A549 (cell line): ENCODE measurements at regions not wholly inside any gene's neighbourhood (a gene's known extent, or its start where the extent isn't known, plus 50 kb on each side); places are given as distances from the start of the nearest gene placed in this dataset.

Experiments
- ATAC-seq, 2 experiments: fragments of 200-7000 bp in 1 of 2; fragments of >200 bp in 1 of 2; cut with Nextera tagmentation in 1 of 2; cut with Tn5 transposase in 1 of 2; 3 replicates each; pipeline versions ENCODE4 v1.8.0 to v1.9.1; 2018 to 2020; ENCODE audit warnings: mild to moderate bottlenecking in 1 of 2, moderate library complexity in 1 of 2
- CTCF ChIA-PET: fragments of 300-600 bp; sonication (Branson Sonifier 250); formaldehyde crosslinking; extraction: SDS; loops from one replicate; lab custom pipeline; 2021; ENCODE audit warnings: antibody characterized with exemption, inconsistent platforms; lab: Yijun Ruan, JAX
- POLR2A ChIA-PET: fragments of 350-600 bp; formaldehyde crosslinking; extraction: SDS; loops from one replicate; lab custom pipeline; 2021; ENCODE audit warnings: antibody characterized with exemption, inconsistent platforms; lab: Yijun Ruan, JAX
- DNase-seq, 2 experiments: peaks; one replicate each; pipeline versions ENCODE4 v3.0.0 to v3.0.0-alpha.2; 2011 to 2016; ENCODE audit warnings: low read depth in 1 of 2, low spot score in 1 of 2
- FAIRE-seq: peaks from 2 replicates; lab custom pipeline; 2011; peaks lifted over from hg19 to GRCh38; lab: Jason Lieb, UNC
- H3K27ac ChIP-seq, 2 experiments: fragments of >200 bp; sonication (Bioruptor Twin); formaldehyde crosslinking; 3 replicates each; pipeline ENCODE4 v1.5.1; 2016 to 2017
- H3K4me1 ChIP-seq: fragments of >200 bp; sonication (Bioruptor Twin); formaldehyde crosslinking; 3 replicates; pipeline ENCODE4 v1.6.1; 2016
- H3K4me2 ChIP-seq: fragments of >200 bp; sonication (Bioruptor Twin); formaldehyde crosslinking; 3 replicates; pipeline ENCODE4 v1.6.1; 2016
- H3K4me3 ChIP-seq: fragments of >200 bp; sonication (Bioruptor Twin); formaldehyde crosslinking; 3 replicates; pipeline ENCODE4 v1.5.1; 2016
- H3K9me3 ChIP-seq: fragments of >200 bp; sonication (Bioruptor Twin); formaldehyde crosslinking; 3 replicates; pipeline ENCODE4 v1.6.1; 2016
- BHLHE40 ChIP-seq: IDR thresholded peaks from 2 replicates; pipeline ENCODE4 v1.6.1; 2012; ENCODE audit warnings: low read depth, low read length, inconsistent platforms
- CBX8 ChIP-seq: fragments of 200-600 bp; sonication (generic); IDR thresholded peaks from 2 replicates; pipeline ENCODE4 v1.6.1; 2016
- CHD4 ChIP-seq: fragments of 200-600 bp; sonication (generic); IDR thresholded peaks from 2 replicates; pipeline ENCODE4 v1.6.1; 2016; ENCODE audit warnings: antibody characterized with exemption, mild to moderate bottlenecking, borderline replicate concordance
- EHF ChIP-seq: fragments of 250-450 bp; sonication (Bioruptor Pico); IDR thresholded peaks from 2 replicates; pipeline ENCODE4 v1.5.0; 2020; ENCODE audit warnings: mild to moderate bottlenecking
- EHMT2 ChIP-seq: fragments of 200-600 bp; sonication (generic); IDR thresholded peaks from 2 replicates; pipeline ENCODE4 v1.6.1; 2016; ENCODE audit warnings: antibody characterized with exemption, low read depth, mild to moderate bottlenecking, moderate library complexity
- ESRRA ChIP-seq: fragments of 150-350 bp; IDR thresholded peaks from 2 replicates; pipeline ENCODE4 v1.6.1; 2014; ENCODE audit warnings: mild to moderate bottlenecking, low read length, borderline replicate concordance
- FOSB ChIP-seq: fragments of 250-450 bp; sonication (Bioruptor Pico); IDR thresholded peaks from 2 replicates; pipeline ENCODE4 v1.5.0; 2020; ENCODE audit warnings: mild to moderate bottlenecking, moderate library complexity
- FOSL2 ChIP-seq, 2 experiments: fragments of 450-650 bp in 1 of 2; fragments of >200 bp in 1 of 2; sonication (Bioruptor Twin) in 1 of 2; formaldehyde crosslinking; IDR thresholded peaks; 2 replicates each; pipeline versions ENCODE4 v1.5.0 to v1.6.1; 2016 to 2020; ENCODE audit warnings: mild to moderate bottlenecking in 1 of 2, moderate library complexity in 1 of 2
- FOXS1 ChIP-seq: fragments of 250-450 bp; sonication (Bioruptor Pico); IDR thresholded peaks from 2 replicates; pipeline ENCODE4 v1.5.0; 2020; ENCODE audit warnings: mild to moderate bottlenecking, moderate library complexity
- GATA3 ChIP-seq: IDR thresholded peaks from 2 replicates; pipeline ENCODE4 v1.6.1; 2012; ENCODE audit warnings: borderline replicate concordance
- HDAC2 ChIP-seq: fragments of 200-600 bp; sonication (generic); IDR thresholded peaks from 2 replicates; pipeline ENCODE4 v1.6.1; 2016
- HOXA7 ChIP-seq: fragments of 250-450 bp; sonication (Bioruptor Pico); IDR thresholded peaks from 2 replicates; pipeline ENCODE4 v1.5.0; 2020; ENCODE audit warnings: mild to moderate bottlenecking, moderate library complexity
- JUN ChIP-seq, 2 experiments: fragments of >200 bp; sonication (Bioruptor Twin); formaldehyde crosslinking; IDR thresholded peaks; 2 replicates in 1 of 2; 3 replicates in 1 of 2; pipeline ENCODE4 v1.6.1; 2016 to 2017
- KDM1A ChIP-seq: fragments of 200-600 bp; sonication (generic); IDR thresholded peaks from 2 replicates; pipeline ENCODE4 v1.6.1; 2016; ENCODE audit warnings: low read depth, mild to moderate bottlenecking
- MAFK ChIP-seq: fragments of 450-650 bp; IDR thresholded peaks from 2 replicates; pipeline ENCODE4 v1.6.1; 2014; ENCODE audit not compliant: partially characterized antibody
- POLR2A ChIP-seq: IDR thresholded peaks from 2 replicates; pipeline ENCODE4 v1.6.1; 2012; ENCODE audit warnings: mild to moderate bottlenecking, low read length
- RAD21 ChIP-seq, 2 experiments: fragments of >200 bp in 1 of 2; sonication (Bioruptor Twin) in 1 of 2; formaldehyde crosslinking in 1 of 2; IDR thresholded peaks in 1 of 2; conservative IDR thresholded peaks in 1 of 2; 2 replicates in 1 of 2; 3 replicates in 1 of 2; pipeline ENCODE4 v1.6.1; 2012 to 2018; ENCODE audit warnings: inconsistent platforms in 1 of 2
- RCOR1 ChIP-seq: fragments of 150-350 bp; IDR thresholded peaks from 2 replicates; pipeline ENCODE4 v1.6.1; 2014; ENCODE audit warnings: antibody characterized with exemption, low read length, low read depth
- RNF2 ChIP-seq: fragments of 200-600 bp; sonication (generic); IDR thresholded peaks from 2 replicates; pipeline ENCODE4 v1.6.1; 2016; ENCODE audit warnings: low read depth, mild to moderate bottlenecking, antibody characterized with exemption, moderate library complexity, borderline replicate concordance
- SREBF2 ChIP-seq: fragments of 450-650 bp; IDR thresholded peaks from 2 replicates; pipeline ENCODE4 v1.6.1; 2014; ENCODE audit warnings: mild to moderate bottlenecking, moderate library complexity
- TFCP2L1 ChIP-seq: fragments of 250-450 bp; sonication (Bioruptor Pico); IDR thresholded peaks from 2 replicates; pipeline ENCODE4 v1.5.0; 2021; ENCODE audit warnings: mild to moderate bottlenecking
- ZFP36 ChIP-seq: fragments of 450-650 bp; IDR thresholded peaks from 2 replicates; pipeline ENCODE4 v1.6.1; 2014; ENCODE audit warnings: borderline replicate concordance; ENCODE audit not compliant: partially characterized antibody
- WGBS: methylation state at CpG from one replicate; pipeline ENCODE4 v1.1.6; 2017; ENCODE audit errors: missing lambda C conversion rate; 5-methylcytosine and 5-hydroxymethylcytosine counted together
- TF ChIP-seq, protein P1 (sequence below): fragments of >200 bp; sonication (Bioruptor Twin); formaldehyde crosslinking; IDR thresholded peaks from 3 replicates; pipeline ENCODE4 v1.6.1; 2016
- TF ChIP-seq, protein P2 (sequence below): fragments of >200 bp; sonication (Bioruptor Twin); formaldehyde crosslinking; IDR thresholded peaks from 2 replicates; pipeline ENCODE4 v1.6.1; 2016
- TF ChIP-seq, protein P3 (sequence below): IDR thresholded peaks from 2 replicates; pipeline ENCODE4 v1.6.1; 2012
- TF ChIP-seq, protein P4 (sequence below): fragments of 250-450 bp; sonication (Bioruptor Pico); IDR thresholded peaks from 2 replicates; pipeline ENCODE4 v1.5.0; 2020; ENCODE audit warnings: low read depth, mild to moderate bottlenecking, moderate library complexity

DNA sequence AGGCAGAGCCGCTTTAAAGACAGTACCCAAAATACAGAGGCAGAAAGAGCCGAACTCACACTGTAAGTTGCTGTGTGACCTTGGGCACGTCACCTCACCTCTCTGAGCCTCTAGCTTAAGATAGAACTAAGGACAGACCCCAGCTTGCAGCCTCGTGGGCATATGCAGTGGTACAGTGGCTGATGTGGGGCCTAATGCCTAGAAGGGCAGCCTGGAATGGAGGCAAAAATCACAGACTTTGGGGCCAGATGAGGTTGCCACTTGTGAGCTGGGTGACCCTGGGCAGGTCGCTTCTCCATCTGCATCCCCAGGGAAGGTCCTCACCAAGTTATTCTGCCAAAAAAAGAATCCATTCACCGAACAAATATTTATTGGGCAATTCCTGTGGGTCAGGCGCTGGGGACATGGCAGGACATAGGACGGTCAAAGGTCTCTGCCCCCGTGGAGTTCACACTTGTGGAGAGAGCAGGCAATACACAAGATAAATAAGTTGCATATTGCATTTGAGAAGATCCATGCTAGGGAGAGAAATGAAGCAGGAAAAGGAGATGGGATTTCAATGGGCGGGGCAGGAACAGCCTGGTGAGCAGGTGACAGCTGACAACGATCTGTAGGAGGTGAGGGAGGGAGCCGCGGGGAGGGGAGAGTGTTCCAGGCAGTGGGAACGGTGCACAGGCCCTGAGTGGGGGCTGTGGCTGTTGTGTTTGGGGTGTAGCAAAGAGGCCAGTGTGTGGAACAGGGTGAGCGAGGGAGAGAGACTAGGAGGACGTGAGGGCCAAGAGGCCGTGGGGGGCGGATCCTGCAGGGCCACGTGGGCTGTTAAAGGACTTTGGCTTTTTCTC lies 115.2 kb downstream of the CEBPB start (continued):
- TF ChIP-seq CHD4, result no peak
- TF ChIP-seq TFCP2L1 (CRISPR knock-in tag), result no peak
- TF ChIP-seq, protein P1, sequence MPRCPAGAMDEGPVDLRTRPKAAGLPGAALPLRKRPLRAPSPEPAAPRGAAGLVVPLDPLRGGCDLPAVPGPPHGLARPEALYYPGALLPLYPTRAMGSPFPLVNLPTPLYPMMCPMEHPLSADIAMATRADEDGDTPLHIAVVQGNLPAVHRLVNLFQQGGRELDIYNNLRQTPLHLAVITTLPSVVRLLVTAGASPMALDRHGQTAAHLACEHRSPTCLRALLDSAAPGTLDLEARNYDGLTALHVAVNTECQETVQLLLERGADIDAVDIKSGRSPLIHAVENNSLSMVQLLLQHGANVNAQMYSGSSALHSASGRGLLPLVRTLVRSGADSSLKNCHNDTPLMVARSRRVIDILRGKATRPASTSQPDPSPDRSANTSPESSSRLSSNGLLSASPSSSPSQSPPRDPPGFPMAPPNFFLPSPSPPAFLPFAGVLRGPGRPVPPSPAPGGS, result no peak
- TF ChIP-seq FOSL2 (IDR thresholded peaks at IDR 0.05), result no peak
- peak; percentile 73 for TF ChIP-seq FOSL2 (CRISPR knock-in tag; IDR thresholded peaks at IDR 0.05)
- no peak for TF ChIP-seq SREBF2
- no peak for TF ChIP-seq BHLHE40
- TF ChIP-seq GATA3, result peak; percentile 55; the same call in 1 of the 2 replicates
- TF ChIP-seq CBX8, result no peak
- TF ChIP-seq, protein P2, sequence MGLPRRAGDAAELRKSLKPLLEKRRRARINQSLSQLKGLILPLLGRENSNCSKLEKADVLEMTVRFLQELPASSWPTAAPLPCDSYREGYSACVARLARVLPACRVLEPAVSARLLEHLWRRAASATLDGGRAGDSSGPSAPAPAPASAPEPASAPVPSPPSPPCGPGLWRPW, result no peak
- TF ChIP-seq MAFK, result no peak
- no peak for TF ChIP-seq RCOR1
- peak; percentile 74 for TF ChIP-seq EHF (CRISPR knock-in tag)
- peak in 1 of 2 experiments; percentile 34; a peak in 2 of 5 replicates for TF ChIP-seq RAD21 (conservative IDR thresholded peaks at IDR 0.05 in 1 of 2, IDR thresholded peaks at IDR 0.05 in 1 of 2)

DNA sequence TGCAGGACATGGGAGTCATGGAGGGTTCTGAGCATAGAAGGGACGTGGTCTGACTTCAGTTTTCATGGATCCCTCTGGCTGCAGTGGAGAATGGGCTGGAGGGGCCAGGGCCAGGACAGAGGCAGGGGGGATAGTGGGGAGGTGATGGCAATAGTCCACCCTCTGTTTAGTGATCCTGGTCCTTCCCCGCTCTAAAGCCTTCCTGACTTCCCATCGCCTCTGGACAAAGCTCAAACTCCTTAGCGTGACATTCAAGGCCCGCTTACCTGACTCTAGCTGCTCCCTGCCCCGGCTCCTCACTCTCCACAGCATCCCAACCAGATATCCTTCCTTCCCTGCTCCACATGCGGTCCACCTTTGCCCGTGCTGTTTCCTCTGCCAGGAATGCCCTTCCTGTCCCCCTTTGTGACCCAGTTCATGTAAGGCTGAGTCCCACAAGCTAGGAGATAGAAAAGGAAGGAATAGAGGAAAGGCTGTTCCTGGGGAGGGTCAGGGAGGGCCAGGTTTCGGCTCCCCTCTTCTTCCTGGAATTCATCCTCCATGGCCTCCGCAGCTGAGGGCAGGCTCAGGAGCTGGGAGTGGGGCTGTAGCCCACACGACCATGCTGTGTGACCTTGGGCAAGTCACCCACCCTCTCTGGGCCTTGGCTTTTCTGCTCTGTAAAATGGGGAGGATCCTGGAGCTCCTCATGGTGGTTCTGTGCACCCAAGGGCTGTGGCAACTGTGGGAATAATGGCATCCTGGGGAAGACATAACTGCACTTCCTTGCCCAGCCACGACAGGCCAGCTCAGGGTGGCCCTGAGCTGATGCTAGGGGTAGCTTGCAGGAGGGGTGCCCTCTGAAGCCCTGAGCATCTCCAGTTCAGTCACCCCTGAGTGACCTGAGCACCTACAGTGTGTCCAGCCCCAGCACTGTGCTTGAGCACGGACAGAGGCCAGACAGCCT lies 116.1 kb downstream of the CEBPB start:
- ATAC-seq (no peak), DNase-seq (no peak), FAIRE-seq (no peak)
- ChIA-PET CTCF (interaction anchor here (0.6 to 2.6 kb wide), 12 partner anchors 11 to 488 kb away, joined by 3 to 10 read pairs (median 4); partner anchors contain the start of gene BCAS4), POLR2A (interaction anchor here (0.6 to 2.6 kb wide), 4 partner anchors 14 to 150 kb away, joined by 3 to 10 read pairs (median 5); partner anchors contain the start of gene CEBPB)
- Histone ChIP-seq H3K27ac (peak overlapping the region; percentile 93 to 98), H3K4me3 (no peak overlapping the region), H3K4me1 (peaks cover 95% of the 10 kb centered on the region), H3K9me3 (no peaks in the 10 kb centered on the region), H3K4me2 (peak overlapping the region; percentile 59)
- WGBS, result 78% methylated on average over 12 of the region's 13 CpGs
- TF ChIP-seq POLR2A (no peak), KDM1A (peak; percentile 81), EHMT2 (no peak), FOXS1 (CRISPR knock-in tag) (no peak), HDAC2 (no peak), ESRRA (no peak), HOXA7 (CRISPR knock-in tag) (no peak), RCOR1 (no peak), ZFP36 (peak; percentile 86), RNF2 (no peak), FOSB (no peak), JUN (IDR thresholded peaks at IDR 0.05) (no peak)
- TF ChIP-seq, protein P3, sequence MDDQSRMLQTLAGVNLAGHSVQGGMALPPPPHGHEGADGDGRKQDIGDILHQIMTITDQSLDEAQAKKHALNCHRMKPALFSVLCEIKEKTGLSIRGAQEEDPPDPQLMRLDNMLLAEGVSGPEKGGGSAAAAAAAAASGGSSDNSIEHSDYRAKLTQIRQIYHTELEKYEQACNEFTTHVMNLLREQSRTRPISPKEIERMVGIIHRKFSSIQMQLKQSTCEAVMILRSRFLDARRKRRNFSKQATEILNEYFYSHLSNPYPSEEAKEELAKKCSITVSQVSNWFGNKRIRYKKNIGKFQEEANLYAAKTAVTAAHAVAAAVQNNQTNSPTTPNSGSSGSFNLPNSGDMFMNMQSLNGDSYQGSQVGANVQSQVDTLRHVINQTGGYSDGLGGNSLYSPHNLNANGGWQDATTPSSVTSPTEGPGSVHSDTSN, result no peak
- TF ChIP-seq, protein P1, result no peak
- TF ChIP-seq, protein P2, result no peak
- TF ChIP-seq, protein P4, sequence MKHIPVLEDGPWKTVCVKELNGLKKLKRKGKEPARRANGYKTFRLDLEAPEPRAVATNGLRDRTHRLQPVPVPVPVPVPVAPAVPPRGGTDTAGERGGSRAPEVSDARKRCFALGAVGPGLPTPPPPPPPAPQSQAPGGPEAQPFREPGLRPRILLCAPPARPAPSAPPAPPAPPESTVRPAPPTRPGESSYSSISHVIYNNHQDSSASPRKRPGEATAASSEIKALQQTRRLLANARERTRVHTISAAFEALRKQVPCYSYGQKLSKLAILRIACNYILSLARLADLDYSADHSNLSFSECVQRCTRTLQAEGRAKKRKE (CRISPR knock-in tag), result peak; percentile 28; the same call in 1 of the 2 replicates
